ENCODE measurements at regions not wholly inside any gene's neighbourhood (a gene's known extent, or its start where the extent isn't known, plus 50 kb on each side); places are given as distances from the start of the nearest gene placed in this dataset.

DNA sequence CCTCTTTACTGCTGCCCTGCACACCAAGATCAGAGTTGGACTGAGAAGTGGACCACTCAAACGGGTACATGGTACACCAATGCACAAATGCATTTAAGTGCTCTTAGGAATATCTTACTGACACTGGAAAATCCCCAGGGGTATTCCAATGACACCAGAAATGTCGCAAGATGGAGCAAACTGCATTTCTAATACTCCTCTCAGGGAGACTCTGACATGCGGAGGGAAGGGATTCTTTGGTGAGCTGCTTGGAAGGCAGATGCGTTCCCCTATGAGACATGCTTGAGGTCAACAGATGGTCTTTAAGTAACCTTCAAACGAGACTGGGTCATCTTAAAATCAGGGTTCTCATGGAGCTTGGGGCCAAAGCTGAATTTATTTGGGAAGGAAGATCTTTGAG, 521.8 kb upstream of the TCF4 start:
- no peak overlapping the region for H2BK20ac ChIP-seq (ENCODE audit: low read depth, low read length)
- no peak overlapping the region for H3K27ac ChIP-seq (ENCODE audit: insufficient read depth, low read length)
- 100% methylated on average over 1 of the region's 5 CpGs; no CpG with 5 or more reads in 1 of the 2 experiments for WGBS, 2 experiments (ENCODE audit: extremely low coverage in 2 of 2, insufficient read length in 1 of 2)
- no peak overlapping the region for H2AFZ ChIP-seq (replicated peaks; ENCODE audit: low read length, poor library complexity)
- no peak overlapping the region for H2AK9ac ChIP-seq (replicated peaks; ENCODE audit: low read depth, low read length, poor library complexity)
- H2BK15ac ChIP-seq (ENCODE audit: low read depth, low read length): no peak overlapping the region
- no peak overlapping the region for H3K14ac ChIP-seq (replicated peaks; ENCODE audit: low read depth, low read length)
- TF ChIP-seq FOS (IDR thresholded peaks at IDR 0.05; ENCODE audit: low read depth, low read length): no peak
- intact Hi-C loops (cut with micrococcal nuclease) (no loop called here), in situ Hi-C loops (cut with MboI; ENCODE audit: low sequenced_read_pairs) (no loop called here), dilution Hi-C loops (cut with HindIII; ENCODE audit: low sequenced_read_pairs, unreplicated experiment) (no loop called here)
- no peaks in the 10 kb centered on the region for H3K36me3 ChIP-seq (ENCODE audit: control insufficient read depth, insufficient read depth, low read length)
- no TSS peak for BruUV-seq (replicated peaks)
- H2AK5ac ChIP-seq (ENCODE audit: low read depth, low read length): no peak overlapping the region
- no peak overlapping the region for H3K56ac ChIP-seq (ENCODE audit: extremely low read depth, insufficient read depth, low read length)
- no peak overlapping the region for H4K91ac ChIP-seq (ENCODE audit: insufficient read depth, low read depth, low read length)
- ChIA-PET POLR2A (ENCODE audit: unreplicated experiment) (no interaction called here), CTCF (no interaction called here)
- H3K4me1 ChIP-seq (ENCODE audit: control insufficient read depth, insufficient read depth, low read length): no peaks in the 10 kb centered on the region; the same call in 1 of the 2 replicates
- H3K4ac ChIP-seq (ENCODE audit: low read depth, low read length): no peak overlapping the region
- ATAC-seq (ENCODE audit: low read depth) (no peak), DNase-seq (no peak)
- no peak overlapping the region for H3K9ac ChIP-seq (ENCODE audit: low read depth, low read length)
- H3K27me3 ChIP-seq (ENCODE audit: control insufficient read depth, insufficient read depth, low read length): no peaks in the 10 kb centered on the region
- no peak overlapping the region for H3K4me3 ChIP-seq (ENCODE audit: insufficient read depth, low read depth, low read length)
- no peak overlapping the region for H4K8ac ChIP-seq (ENCODE audit: low read depth in 2 of 2, low read length in 2 of 2)
- no peak overlapping the region for H2BK5ac ChIP-seq (ENCODE audit: low read depth, low read length, poor library complexity, severe bottlenecking)
- H3K23ac ChIP-seq (ENCODE audit: low read depth, low read length): no peak overlapping the region
- H4K5ac ChIP-seq (ENCODE audit: low read depth, low read length): no peak overlapping the region
- H3K9me1 ChIP-seq (ENCODE audit: insufficient read depth, low read length): no peaks in the 10 kb centered on the region
- no peaks in the 10 kb centered on the region for H4K20me1 ChIP-seq (ENCODE audit: insufficient read depth, low read length)
- H2BK120ac ChIP-seq (ENCODE audit: low read depth, low read length): no peak overlapping the region
- H3K18ac ChIP-seq (ENCODE audit: low read depth, low read length): no peak overlapping the region
- H3K79me1 ChIP-seq (ENCODE audit: low read depth in 1 of 2, low read length in 2 of 2): no peaks in the 10 kb centered on the region
- peaks cover under 1% of the 10 kb centered on the region; the same call in 1 of the 2 replicates for H3K9me3 ChIP-seq (ENCODE audit: control insufficient read depth, insufficient read depth, low read length)
- H3K4me2 ChIP-seq (ENCODE audit: low read depth, low read length): no peak overlapping the region

Data from IMR-90 (cell line).